SK-N-SH (cell line): ENCODE measurements at regions not wholly inside any gene's neighbourhood (a gene's known extent, or its start where the extent isn't known, plus 50 kb on each side); places are given as distances from the start of the nearest gene placed in this dataset.
A peak's percentile ranks its signal among the peaks of the same experiment; 100 is the strongest.

ENCODE experiments used
- CTCF ChIA-PET: fragments of 300-600, 350-600 bp; formaldehyde crosslinking; extraction: SDS; loops from one replicate; lab custom pipeline; 2021; lab: Yijun Ruan, JAX
- POLR2A ChIA-PET: fragments of 350-600 bp; sonication (Branson Sonifier 250); formaldehyde crosslinking; extraction: SDS; loops from one replicate; lab custom pipeline; 2020; ENCODE audit warnings: antibody characterized with exemption, inconsistent platforms; lab: Yijun Ruan, JAX
- DNase-seq: peaks from one replicate; pipeline ENCODE4 v3.0.0; 2012
- H2AFZ ChIP-seq: fragments of 200-600 bp; sonication (generic); 2 replicates; pipeline ENCODE4 v1.8.1; 2016; ENCODE audit warnings: antibody characterized with exemption, mild to moderate bottlenecking, low read depth
- H3F3A ChIP-seq: fragments of 200-600 bp; sonication (generic); replicated peaks from 2 replicates; pipeline ENCODE3; 2016; ENCODE audit warnings: antibody characterized with exemption, mild to moderate bottlenecking; ENCODE audit not compliant: insufficient read depth
- H3K27ac ChIP-seq, 2 experiments: fragments of 200-500 bp in 1 of 2; fragments of 200-600 bp in 1 of 2; sonication (Bioruptor generic) in 1 of 2; sonication (generic), shearing (Covaris generic) in 1 of 2; 2 replicates each; pipeline versions ENCODE4 v1.5.1 to v1.6.1; 2014 to 2016; ENCODE audit warnings: low read depth in 2 of 2, inconsistent platforms in 1 of 2, low read length in 1 of 2, mild to moderate bottlenecking in 1 of 2, mixed read lengths in 1 of 2
- H3K27me3 ChIP-seq: fragments of 200-600 bp; sonication (generic), shearing (Covaris generic); 2 replicates; pipeline ENCODE4 v1.6.1; 2016; ENCODE audit warnings: mixed run types; ENCODE audit not compliant: insufficient read depth
- H3K36me3 ChIP-seq, 2 experiments: fragments of 200-500 bp in 1 of 2; fragments of 200-600 bp in 1 of 2; sonication (Bioruptor generic) in 1 of 2; sonication (generic) in 1 of 2; replicated peaks in 1 of 2; 2 replicates each; pipeline versions ENCODE3 to v1.5.1; 2014 to 2016; ENCODE audit warnings: low read length in 1 of 2, mild to moderate bottlenecking in 1 of 2; ENCODE audit not compliant: insufficient read depth in 2 of 2, control insufficient read depth in 1 of 2
- H3K4me1 ChIP-seq, 2 experiments: fragments of 200-500 bp in 1 of 2; fragments of 200-600 bp in 1 of 2; sonication (Bioruptor generic) in 1 of 2; sonication (generic), shearing (Covaris generic) in 1 of 2; 2 replicates each; pipeline versions ENCODE4 v1.5.1 to v1.6.1; 2014 to 2016; ENCODE audit warnings: low read depth in 1 of 2, low read length in 1 of 2, mixed run types in 1 of 2; ENCODE audit not compliant: insufficient read depth in 2 of 2, control insufficient read depth in 1 of 2
- H3K4me2 ChIP-seq: fragments of 200-600 bp; sonication (generic), shearing (Covaris generic); 2 replicates; pipeline ENCODE4 v1.6.1; 2017; ENCODE audit warnings: mixed run types
- H3K4me3 ChIP-seq, 2 experiments: fragments of 200-500 bp in 1 of 2; fragments of 200-600 bp in 1 of 2; sonication (Bioruptor generic) in 1 of 2; sonication (generic), shearing (Covaris generic) in 1 of 2; 2 replicates each; pipeline versions ENCODE4 v1.5.1 to v1.8.1; 2014 to 2016; ENCODE audit warnings: low read depth in 2 of 2, inconsistent platforms in 1 of 2, low read length in 1 of 2, mild to moderate bottlenecking in 1 of 2, mixed read lengths in 1 of 2, moderate library complexity in 1 of 2
- H3K79me2 ChIP-seq: fragments of 200-600 bp; sonication (generic); 2 replicates; pipeline ENCODE4 v1.8.1; 2017; ENCODE audit warnings: mild to moderate bottlenecking; ENCODE audit not compliant: insufficient read depth
- H3K9ac ChIP-seq: fragments of 200-600 bp; sonication (generic); 2 replicates; pipeline ENCODE4 v1.6.1; 2017; ENCODE audit warnings: mixed run types
- H3K9me2 ChIP-seq: fragments of 200-600 bp; sonication (generic); 2 replicates; pipeline ENCODE4 v1.6.1; 2017; ENCODE audit warnings: mixed run types
- H3K9me3 ChIP-seq: fragments of 200-600 bp; sonication (generic); 2 replicates; pipeline ENCODE4 v1.6.1; 2017; ENCODE audit warnings: mixed run types, mild to moderate bottlenecking, moderate library complexity
- H4K20me1 ChIP-seq: fragments of 200-600 bp; sonication (generic); 2 replicates; pipeline ENCODE4 v1.6.1; 2017; ENCODE audit warnings: mild to moderate bottlenecking, mixed run types; ENCODE audit not compliant: insufficient read depth
- ELF1 ChIP-seq: IDR thresholded peaks from 2 replicates; pipeline ENCODE4 v1.4.0; 2012
- EP300 ChIP-seq, 2 experiments: IDR thresholded peaks; 2 replicates each; pipeline versions ENCODE4 v1.4.0 to v1.6.1; 2012; ENCODE audit warnings: borderline replicate concordance in 1 of 2, low read depth in 1 of 2, low read length in 1 of 2
- FOSL2 ChIP-seq: IDR thresholded peaks from 2 replicates; pipeline ENCODE4 v1.4.0; 2012; ENCODE audit warnings: low read depth, mild to moderate bottlenecking, moderate library complexity, borderline replicate concordance
- FOXM1 ChIP-seq: IDR thresholded peaks from 2 replicates; pipeline ENCODE4 v1.4.0; 2012; ENCODE audit warnings: low read depth, mild to moderate bottlenecking
- GATA2 ChIP-seq: sonication (generic); formaldehyde crosslinking; IDR thresholded peaks from 2 replicates; pipeline ENCODE4 v1.5.0; 2020; ENCODE audit warnings: mild to moderate bottlenecking, missing genetic modification reagents
- POLR2AphosphoS5 ChIP-seq: IDR thresholded peaks from 2 replicates; pipeline ENCODE4 v1.6.1; 2012; ENCODE audit warnings: low read depth, low read length
- RAD21 ChIP-seq: IDR thresholded peaks from 2 replicates; pipeline ENCODE4 v1.6.1; 2012; ENCODE audit warnings: mild to moderate bottlenecking, low read length
- USF1 ChIP-seq: IDR thresholded peaks from 2 replicates; pipeline ENCODE4 v1.4.0; 2012; ENCODE audit warnings: low read depth, borderline replicate concordance
- ZBTB33 ChIP-seq: IDR thresholded peaks from 2 replicates; pipeline ENCODE4 v1.4.0; 2012; ENCODE audit warnings: low read depth, borderline replicate concordance
- WGBS: methylation state at CpG from one replicate; pipeline ENCODE4 v1.1.6; 2017; ENCODE audit warnings: low lambda C conversion rate; 5-methylcytosine and 5-hydroxymethylcytosine counted together

GRCh38 chr2:200743042-200743676, 68.6 kb upstream of the BZW1 start (continued):
- TF ChIP-seq ELF1 (no peak), FOXM1 (no peak)
- TF ChIP-seq, all 33 proteins: peak for 0

GRCh38 chr2:200744201-200744602, 67.5 kb upstream of the BZW1 start:
- Histone ChIP-seq H3K4me1 (peaks cover 0 to 10% of the 10 kb centered on the region in 2 experiments; a peak in 1 of 4 replicates), H3K4me3 (no peak overlapping the region), H3K9ac (no peak overlapping the region), H2AFZ (no peak overlapping the region), H3K79me2 (no peaks in the 10 kb centered on the region), H3K9me2 (no peaks in the 10 kb centered on the region), H3K27ac (no peak overlapping the region), H3F3A (no peaks in the 10 kb centered on the region), H3K27me3 (no peaks in the 10 kb centered on the region), H4K20me1 (no peaks in the 10 kb centered on the region), H3K4me2 (no peak overlapping the region), H3K9me3 (no peaks in the 10 kb centered on the region), H3K36me3 (no peaks in the 10 kb centered on the region)
- no peak for TF ChIP-seq RAD21
- peak in 1 of 2 experiments; percentile 61; a peak in 2 of 4 replicates for TF ChIP-seq EP300 (IDR thresholded peaks at IDR 0.05; ENCODE audit: borderline replicate concordance in 1 of 2, low read depth in 1 of 2, low read length in 1 of 2)
- TF ChIP-seq GATA2 (CRISPR knock-in tag) = peak; percentile 19; the same call in 1 of the 2 replicates
- 76% methylated on average over 6 of the region's 6 CpGs for WGBS
- CTCF ChIA-PET = no interaction called here
- POLR2A ChIA-PET = no interaction called here
- peak; percentile 40 for DNase-seq

- H3K9me3 ChIP-seq = no peaks in the 10 kb centered on the region
- no peak for DNase-seq
- no peak overlapping the region for H3K4me3 ChIP-seq
- H3K4me1 ChIP-seq = peaks cover 0 to 10% of the 10 kb centered on the region in 2 experiments; a peak in 1 of 4 replicates
- H3K27ac ChIP-seq = no peak overlapping the region
- POLR2A ChIA-PET = no interaction called here
- no peaks in the 10 kb centered on the region for H3K36me3 ChIP-seq
- H3K79me2 ChIP-seq = no peaks in the 10 kb centered on the region
- H3K4me2 ChIP-seq = no peak overlapping the region
- no peak overlapping the region for H2AFZ ChIP-seq
- no peaks in the 10 kb centered on the region for H3F3A ChIP-seq
- no peaks in the 10 kb centered on the region for H4K20me1 ChIP-seq
- H3K9ac ChIP-seq = no peak overlapping the region
- H3K9me2 ChIP-seq = no peaks in the 10 kb centered on the region
- TF ChIP-seq USF1 (no peak), ZBTB33 (no peak), FOSL2 (no peak), POLR2AphosphoS5 (no peak)
- TF ChIP-seq, all 33 proteins: peak for 0
- CTCF ChIA-PET = interaction anchor here (1.2 to 2.0 kb wide), 3 partner anchors 8 to 34 kb away, joined by 5 to 11 read pairs (median 10); no protein-coding TSS in a partner anchor
- H3K27me3 ChIP-seq = no peaks in the 10 kb centered on the region
- 94% methylated on average over 6 of the region's 7 CpGs for WGBS
Observed at GRCh38 chr2:200746301-200746700, 65.4 kb upstream of the BZW1 start.
